Esophagus squamous epithelium (tissue), 5 donors: ENCODE measurements at regions not wholly inside any gene's neighbourhood (a gene's known extent, or its start where the extent isn't known, plus 50 kb on each side); places are given as distances from the start of the nearest gene placed in this dataset.

Source experiments
- DNase-seq: peaks from one replicate; lab custom pipeline; 2025; lab: John Stamatoyannopoulos, UW
- H3K27ac ChIP-seq, 4 donors: fragments of 200-600 bp; sonication (generic); one replicate each; pipeline ENCODE4 v1.5.1; 2016 to 2019; ENCODE audit warnings: mild to moderate bottlenecking in 1 of 4
- H3K27me3 ChIP-seq, 4 donors: fragments of 200-600 bp; sonication (generic); 1 replicate in 3 of 4; 2 replicates in 1 of 4; pipeline versions ENCODE4 v1.5.1 to v1.6.0; 2017 to 2021; ENCODE audit warnings: antibody characterized with exemption in 1 of 4
- H3K36me3 ChIP-seq, 3 donors: fragments of 200-600 bp; sonication (generic); one replicate each; pipeline ENCODE4 v1.5.1; 2016 to 2019
- H3K4me1 ChIP-seq, 3 donors: fragments of 200-600 bp; sonication (generic); one replicate each; pipeline ENCODE4 v1.5.1; 2017 to 2019
- H3K4me3 ChIP-seq, 4 donors: fragments of 200-600 bp; sonication (generic); 1 replicate in 3 of 4; 2 replicates in 1 of 4; pipeline ENCODE4 v1.5.1; 2016 to 2019; ENCODE audit warnings: mild to moderate bottlenecking in 2 of 4, moderate library complexity in 1 of 4
- H3K9me3 ChIP-seq, 3 donors: fragments of 200-600 bp; sonication (generic); one replicate each; pipeline ENCODE4 v1.5.1; 2016 to 2019
- CTCF ChIP-seq, 6 experiments: fragments of 450-650 bp in 4 of 6; fragments of 200-600 bp in 2 of 6; sonication (generic) in 2 of 6; IDR thresholded peaks; one replicate each; pipeline ENCODE4 v1.5.1; 2016 to 2019; ENCODE audit warnings: antibody characterized with exemption in 6 of 6, mild to moderate bottlenecking in 4 of 6, moderate library complexity in 4 of 6
- POLR2A ChIP-seq, 4 donors: fragments of 450-650 bp; IDR thresholded peaks; one replicate each; pipeline ENCODE4 v1.6.1; 2017; ENCODE audit warnings: antibody characterized with exemption in 4 of 4, mild to moderate bottlenecking in 4 of 4, moderate library complexity in 3 of 4
- WGBS, 2 donors: methylation state at CpG; one replicate each; pipeline ENCODE4 v1.1.5; 2018; 5-methylcytosine and 5-hydroxymethylcytosine counted together
- intact Hi-C: fragments of 100-400 bp; cut with DNase I; formaldehyde crosslinking; loops from one replicate; pipeline ENCODE4 v1.15.0; 2022
- donor health status: DM: yes; HTN: yes; CAD: no.

- TF ChIP-seq POLR2A (IDR thresholded peaks at IDR 0.05) (no peak), CTCF (IDR thresholded peaks at IDR 0.05) (no peak)
- Histone ChIP-seq H3K4me3 (no peak overlapping the region), H3K36me3 (no peaks in the 10 kb centered on the region), H3K27ac (no peak overlapping the region), H3K9me3 (no peaks in the 10 kb centered on the region), H3K4me1 (no peaks in the 10 kb centered on the region), H3K27me3 (no peaks in the 10 kb centered on the region)
- DNase-seq, result no peak
- 67 to 81% methylated on average over 3 of the region's 3 CpGs for WGBS, 2 donors
- intact Hi-C loops, result no loop called here
These were observed 371.5 kb upstream of the ACTBL2 start for GRCh38 chr5:57853929-57854697.

- intact Hi-C loops, result no loop called here
- TF ChIP-seq POLR2A (IDR thresholded peaks at IDR 0.05) (no peak), CTCF (IDR thresholded peaks at IDR 0.05) (no peak)
- H3K27ac ChIP-seq, result no peak overlapping the region
These were observed 367.5 kb upstream of the ACTBL2 start for GRCh38 chr5:57850109-57850508.

GRCh38 chr5:57845025-57845424, 362.4 kb upstream of the ACTBL2 start:
- H3K27me3 ChIP-seq, result no peaks in the 10 kb centered on the region
- H3K36me3 ChIP-seq, result no peaks in the 10 kb centered on the region
- 83 to 96% methylated on average over 2 of the region's 2 CpGs for WGBS, 2 donors
- H3K4me1 ChIP-seq, result peaks cover 0 to 13% (median 8%) of the 10 kb centered on the region in 3 donors
- H3K27ac ChIP-seq, result no peak overlapping the region
- H3K4me3 ChIP-seq, result no peak overlapping the region
- intact Hi-C loops, result no loop called here
- TF ChIP-seq CTCF (IDR thresholded peaks at IDR 0.05), result no peak
- no peak for TF ChIP-seq POLR2A (IDR thresholded peaks at IDR 0.05)
- no peaks in the 10 kb centered on the region for H3K9me3 ChIP-seq
- no peak for DNase-seq

More at GRCh38 chr5:57850109-57850508, 367.5 kb upstream of the ACTBL2 start:
- no peak for DNase-seq
- H3K9me3 ChIP-seq, result no peaks in the 10 kb centered on the region
- no peak overlapping the region for H3K4me3 ChIP-seq
- no peaks in the 10 kb centered on the region for H3K4me1 ChIP-seq
- H3K27me3 ChIP-seq, result no peaks in the 10 kb centered on the region
- WGBS, 2 donors, result 69 to 76% methylated on average over 1 of the region's 1 CpG
- H3K36me3 ChIP-seq, result no peaks in the 10 kb centered on the region

- H3K27ac ChIP-seq, result no peak overlapping the region
- 66 to 73% methylated on average over 2 of the region's 2 CpGs for WGBS, 2 donors
- TF ChIP-seq CTCF (IDR thresholded peaks at IDR 0.05) (no peak), POLR2A (IDR thresholded peaks at IDR 0.05) (no peak)
- H3K36me3 ChIP-seq, result no peaks in the 10 kb centered on the region
- peaks cover 0 to 13% (median 8%) of the 10 kb centered on the region in 3 donors for H3K4me1 ChIP-seq
- no peak for DNase-seq
- H3K27me3 ChIP-seq, result no peaks in the 10 kb centered on the region
- H3K4me3 ChIP-seq, result no peak overlapping the region
- intact Hi-C loops, result no loop called here
- H3K9me3 ChIP-seq, result no peaks in the 10 kb centered on the region
These were observed 361.8 kb upstream of the ACTBL2 start for GRCh38 chr5:57844410-57844809.

- Histone ChIP-seq H3K36me3 (no peaks in the 10 kb centered on the region), H3K4me1 (peaks cover 0 to 18% (median 8%) of the 10 kb centered on the region in 3 donors), H3K27ac (no peak overlapping the region), H3K9me3 (no peaks in the 10 kb centered on the region), H3K4me3 (no peak overlapping the region), H3K27me3 (no peaks in the 10 kb centered on the region)
- TF ChIP-seq CTCF (IDR thresholded peaks at IDR 0.05) (no peak), POLR2A (IDR thresholded peaks at IDR 0.05) (no peak)
- DNase-seq, result no peak
- intact Hi-C loops, result no loop called here
- WGBS, 2 donors, result 54 to 91% methylated on average over 2 of the region's 2 CpGs
These were observed 360.4 kb upstream of the ACTBL2 start for GRCh38 chr5:57843059-57843367.
